HEK293 (cell line): ENCODE measurements at regions not wholly inside any gene's neighbourhood (a gene's known extent, or its start where the extent isn't known, plus 50 kb on each side); places are given as distances from the start of the nearest gene placed in this dataset.

ENCODE experiments used
- CTCF ChIA-PET: fragments of 350-600 bp; formaldehyde crosslinking; extraction: SDS; loops from one replicate; lab custom pipeline; 2021; ENCODE audit warnings: antibody characterized with exemption; lab: Yijun Ruan, JAX
- POLR2A ChIA-PET: fragments of 300-600 bp; formaldehyde crosslinking; extraction: SDS; loops from one replicate; lab custom pipeline; 2020; ENCODE audit warnings: antibody characterized with exemption, inconsistent platforms; lab: Yijun Ruan, JAX
- H3K27ac ChIP-seq: fragments of 200-500 bp; sonication (Bioruptor generic); 2 replicates; pipeline ENCODE4 v1.5.1; 2014; ENCODE audit warnings: low read depth, low read length, control low read depth, inconsistent platforms; ENCODE audit errors: extremely low read depth
- H3K36me3 ChIP-seq, 2 experiments: fragments of 200-500 bp in 1 of 2; sonication (Bioruptor generic) in 1 of 2; 1 replicate in 1 of 2; 2 replicates in 1 of 2; pipeline ENCODE4 v1.5.1; 2014 to 2017; ENCODE audit warnings: inconsistent platforms in 2 of 2, low read length in 2 of 2; ENCODE audit not compliant: control insufficient read depth in 2 of 2, insufficient read depth in 1 of 2
- H3K4me1 ChIP-seq: fragments of 200-500 bp; sonication (Bioruptor generic); 2 replicates; pipeline ENCODE4 v1.5.1; 2014; ENCODE audit warnings: mild to moderate bottlenecking, low read length, inconsistent platforms; ENCODE audit not compliant: control insufficient read depth, insufficient read depth
- H3K4me3 ChIP-seq: 2 replicates; pipeline ENCODE4 v1.5.1; 2011; ENCODE audit warnings: low read depth, mild to moderate bottlenecking, control low read depth, low read length, moderate library complexity
- H3K9me3 ChIP-seq: fragments of 200-500 bp; sonication (Bioruptor generic); 2 replicates; pipeline ENCODE4 v1.5.1; 2014; ENCODE audit warnings: low read depth, low read length, inconsistent platforms; ENCODE audit not compliant: control insufficient read depth, insufficient read depth
- EGR2 ChIP-seq: fragments of 450-650 bp; formaldehyde crosslinking; IDR thresholded peaks from 2 replicates; pipeline ENCODE4 v1.5.1; 2016; ENCODE audit warnings: low read depth, missing biosample characterization, missing genetic modification characterization
- GLI4 ChIP-seq: fragments of 450-650 bp; formaldehyde crosslinking; IDR thresholded peaks from 2 replicates; pipeline ENCODE4 v1.5.1; 2016; ENCODE audit warnings: missing biosample characterization, missing genetic modification characterization
- INSM2 ChIP-seq: fragments of 450-650 bp; formaldehyde crosslinking; IDR thresholded peaks from 2 replicates; pipeline ENCODE4 v1.5.1; 2016; ENCODE audit warnings: missing biosample characterization, missing genetic modification characterization
- PATZ1 ChIP-seq: fragments of 450-650 bp; formaldehyde crosslinking; IDR thresholded peaks from 2 replicates; pipeline ENCODE4 v1.5.1; 2016; ENCODE audit warnings: missing biosample characterization, missing genetic modification characterization
- PRDM4 ChIP-seq: fragments of 450-650 bp; formaldehyde crosslinking; IDR thresholded peaks from 2 replicates; pipeline ENCODE4 v1.5.1; 2017; ENCODE audit warnings: missing biosample characterization, missing genetic modification characterization
- REST ChIP-seq: fragments of 450-650 bp; formaldehyde crosslinking; IDR thresholded peaks from 2 replicates; pipeline ENCODE4 v1.5.1; 2016; ENCODE audit warnings: missing biosample characterization, missing genetic modification characterization
- SP3 ChIP-seq: fragments of 450-650 bp; formaldehyde crosslinking; IDR thresholded peaks from 2 replicates; pipeline ENCODE4 v1.5.1; 2016; ENCODE audit warnings: missing biosample characterization, missing genetic modification characterization
- ZNF132 ChIP-seq: fragments of 450-650 bp; formaldehyde crosslinking; IDR thresholded peaks from 2 replicates; pipeline ENCODE4 v1.5.1; 2017; ENCODE audit warnings: missing biosample characterization, missing genetic modification characterization, borderline replicate concordance
- ZNF174 ChIP-seq: fragments of 450-650 bp; formaldehyde crosslinking; IDR thresholded peaks from 2 replicates; pipeline ENCODE4 v1.5.0; 2017; ENCODE audit warnings: missing biosample characterization, mild to moderate bottlenecking, missing genetic modification characterization
- ZNF214 ChIP-seq: fragments of 450-650 bp; formaldehyde crosslinking; IDR thresholded peaks from 2 replicates; pipeline ENCODE4 v1.5.1; 2017; ENCODE audit warnings: missing biosample characterization, mild to moderate bottlenecking, missing genetic modification characterization, borderline replicate concordance
- ZNF404 ChIP-seq: fragments of 450-650 bp; formaldehyde crosslinking; IDR thresholded peaks from 2 replicates; pipeline ENCODE4 v1.5.1; 2017; ENCODE audit warnings: missing biosample characterization, missing genetic modification characterization
- ZNF416 ChIP-seq: fragments of 450-650 bp; formaldehyde crosslinking; IDR thresholded peaks from 2 replicates; pipeline ENCODE4 v1.5.1; 2016; ENCODE audit warnings: missing biosample characterization, missing genetic modification characterization
- ZNF544 ChIP-seq: fragments of 450-650 bp; formaldehyde crosslinking; IDR thresholded peaks from 2 replicates; pipeline ENCODE4 v1.5.0; 2017; ENCODE audit warnings: missing biosample characterization, missing genetic modification characterization
- ZNF555 ChIP-seq: fragments of 450-650 bp; formaldehyde crosslinking; conservative IDR thresholded peaks from 2 replicates; pipeline ENCODE4 v1.5.1; 2017; ENCODE audit warnings: missing biosample characterization, mild to moderate bottlenecking, missing genetic modification characterization, inconsistent platforms
- ZNF558 ChIP-seq: fragments of 450-650 bp; formaldehyde crosslinking; IDR thresholded peaks from 2 replicates; pipeline ENCODE4 v1.5.1; 2016; ENCODE audit warnings: missing biosample characterization, missing genetic modification characterization
- ZNF623 ChIP-seq: fragments of 450-650 bp; formaldehyde crosslinking; IDR thresholded peaks from 2 replicates; pipeline ENCODE4 v1.5.1; 2016; ENCODE audit warnings: missing biosample characterization, missing genetic modification characterization
- ZNF629 ChIP-seq: fragments of 450-650 bp; formaldehyde crosslinking; IDR thresholded peaks from 2 replicates; pipeline ENCODE4 v1.5.1; 2017; ENCODE audit warnings: missing biosample characterization, missing genetic modification characterization
- ZNF707 ChIP-seq: fragments of 450-650 bp; formaldehyde crosslinking; IDR thresholded peaks from 2 replicates; pipeline ENCODE4 v1.5.1; 2016; ENCODE audit warnings: missing biosample characterization, missing genetic modification characterization
- ZNF777 ChIP-seq: fragments of 450-650 bp; formaldehyde crosslinking; IDR thresholded peaks from 2 replicates; pipeline ENCODE4 v1.5.1; 2017; ENCODE audit warnings: missing biosample characterization, missing genetic modification characterization, borderline replicate concordance
- ZNF791 ChIP-seq: fragments of 450-650 bp; formaldehyde crosslinking; IDR thresholded peaks from 2 replicates; pipeline ENCODE4 v1.5.1; 2016; ENCODE audit warnings: missing biosample characterization, missing genetic modification characterization
- ZNF837 ChIP-seq: fragments of 450-650 bp; formaldehyde crosslinking; IDR thresholded peaks from 2 replicates; pipeline ENCODE4 v1.5.1; 2016; ENCODE audit warnings: missing biosample characterization, missing genetic modification characterization
- ZSCAN4 ChIP-seq: fragments of 450-650 bp; formaldehyde crosslinking; IDR thresholded peaks from 2 replicates; pipeline ENCODE4 v1.5.1; 2017; ENCODE audit warnings: missing biosample characterization, missing genetic modification characterization

- POLR2A ChIA-PET: no interaction called here
- H3K36me3 ChIP-seq: no peaks in the 10 kb centered on the region
- H3K4me1 ChIP-seq: no peaks in the 10 kb centered on the region
- no peak overlapping the region for H3K4me3 ChIP-seq
- no peak overlapping the region for H3K27ac ChIP-seq
- no peaks in the 10 kb centered on the region for H3K9me3 ChIP-seq
- TF ChIP-seq ZNF837 (tag by site-specific recombination) (no peak), ZNF214 (tag by site-specific recombination) (no peak), ZNF416 (no peak)
- TF ChIP-seq, all 188 proteins: peak for 0
- CTCF ChIA-PET: no interaction called here
Measured at GRCh38 chr5:101539315-101539714, 636.2 kb upstream of the ST8SIA4 start.

GRCh38 chr5:101535626-101536025, 632.5 kb upstream of the ST8SIA4 start:
- Histone ChIP-seq H3K4me3 (no peak overlapping the region), H3K27ac (no peak overlapping the region), H3K4me1 (no peaks in the 10 kb centered on the region), H3K9me3 (no peaks in the 10 kb centered on the region), H3K36me3 (no peaks in the 10 kb centered on the region)
- no peak for TF ChIP-seq ZNF629 (tag by site-specific recombination)
- no peak for TF ChIP-seq ZNF623 (tag by site-specific recombination)
- no peak for TF ChIP-seq GLI4 (tag by site-specific recombination)
- no peak for TF ChIP-seq REST
- TF ChIP-seq ZNF174 (tag by site-specific recombination): no peak
- TF ChIP-seq ZNF544 (tag by site-specific recombination): no peak
- TF ChIP-seq ZNF404: no peak
- no peak for TF ChIP-seq ZNF558 (tag by site-specific recombination)
- TF ChIP-seq ZNF777: no peak
- no peak for TF ChIP-seq PATZ1
- no peak for TF ChIP-seq EGR2 (tag by site-specific recombination)
- no peak for TF ChIP-seq ZNF555 (tag by site-specific recombination)
- no peak for TF ChIP-seq ZNF791 (tag by site-specific recombination)
- no peak for TF ChIP-seq ZNF132 (tag by site-specific recombination)
- CTCF ChIA-PET: no interaction called here
- POLR2A ChIA-PET: no interaction called here

- CTCF ChIA-PET: interaction anchor here (0.7 kb wide), 1 partner anchor 71 kb away, joined by 3 read pairs; no protein-coding TSS in a partner anchor
- H3K4me3 ChIP-seq: no peak overlapping the region
- POLR2A ChIA-PET: no interaction called here
- H3K36me3 ChIP-seq: no peaks in the 10 kb centered on the region
- no peaks in the 10 kb centered on the region for H3K9me3 ChIP-seq
- no peak overlapping the region for H3K27ac ChIP-seq
- no peaks in the 10 kb centered on the region for H3K4me1 ChIP-seq
- TF ChIP-seq SP3 (tag by site-specific recombination): no peak
- TF ChIP-seq ZNF544 (tag by site-specific recombination): no peak
- TF ChIP-seq ZSCAN4 (tag by site-specific recombination): no peak
- no peak for TF ChIP-seq INSM2 (tag by site-specific recombination)
- TF ChIP-seq ZNF707: no peak
- no peak for TF ChIP-seq PRDM4 (tag by site-specific recombination)
- no peak for TF ChIP-seq ZNF404
Measured at GRCh38 chr5:101534491-101535110, 631.5 kb upstream of the ST8SIA4 start.
